Kidney (tissue), 13 donors: ENCODE measurements at regions not wholly inside any gene's neighbourhood (a gene's known extent, or its start where the extent isn't known, plus 50 kb on each side); places are given as distances from the start of the nearest gene placed in this dataset.

Source experiments
- DNase-seq, 5 donors: peaks; one replicate each; pipeline ENCODE4 v3.0.0-alpha.2; 2013 to 2020
- FAIRE-seq: peaks from 2 replicates; lab custom pipeline; 2012; peaks lifted over from hg19 to GRCh38; lab: Jason Lieb, UNC
- H3K27ac ChIP-seq, 2 donors: one replicate each; pipeline ENCODE4 v1.7.0; 2013; ENCODE audit warnings: low read depth in 2 of 2, low read length in 2 of 2, inconsistent platforms in 1 of 2
- H3K27me3 ChIP-seq: one replicate; pipeline ENCODE4 v1.7.1; 2013; ENCODE audit warnings: low read length, inconsistent platforms; ENCODE audit not compliant: control insufficient read depth, insufficient read depth
- H3K36me3 ChIP-seq, 3 donors: one replicate each; pipeline versions ENCODE4 v1.7.0 to v1.7.1; 2013; ENCODE audit warnings: low read length in 3 of 3, control low read depth in 1 of 3, inconsistent platforms in 1 of 3; ENCODE audit not compliant: insufficient read depth in 3 of 3, control insufficient read depth in 2 of 3
- H3K4me1 ChIP-seq, 3 donors: one replicate each; pipeline versions ENCODE4 v1.7.0 to v1.7.1; 2013; ENCODE audit warnings: low read length in 3 of 3, inconsistent platforms in 1 of 3, low read depth in 1 of 3; ENCODE audit not compliant: control insufficient read depth in 2 of 3, insufficient read depth in 2 of 3
- H3K4me3 ChIP-seq, 3 donors: one replicate each; pipeline versions ENCODE4 v1.7.0 to v1.8.1; 2013; ENCODE audit warnings: low read length in 3 of 3, control low read depth in 1 of 3, inconsistent platforms in 1 of 3
- H3K9ac ChIP-seq, 3 donors: one replicate each; pipeline versions ENCODE4 v1.7.0 to v1.7.1; 2013; ENCODE audit warnings: low read length in 3 of 3, control low read depth in 1 of 3, inconsistent platforms in 1 of 3
- H3K9me3 ChIP-seq, 3 donors: one replicate each; pipeline versions ENCODE4 v1.7.0 to v1.7.1; 2013; ENCODE audit warnings: low read length in 3 of 3, control low read depth in 1 of 3, inconsistent platforms in 1 of 3; ENCODE audit not compliant: control insufficient read depth in 2 of 3, insufficient read depth in 1 of 3
- CTCF ChIP-seq: IDR thresholded peaks from 3 replicates; pipeline ENCODE4 v1.5.1; 2012; ENCODE audit warnings: mild to moderate bottlenecking, moderate library complexity, borderline replicate concordance; ENCODE audit not compliant: insufficient read depth; ENCODE audit errors: extremely low read depth
- intact Hi-C: fragments of 100-400 bp; cut with DNase I; formaldehyde crosslinking; loops from one replicate; pipeline ENCODE4 v1.11.1; 2022
- donor health status: control.
- donor health status: control.
- donor health status: control.
- donor health status: control.
- donor health status: control.
- donor health status: DM: yes; HTN: yes; CAD: no.
- donor health status: Normal renal cell carcinoma (clear cell type).

GRCh38 chr11:127648583-127648982, 648.0 kb upstream of the KIRREL3 start:
- no peak for FAIRE-seq
- H3K27ac ChIP-seq = no peak overlapping the region
- H3K9me3 ChIP-seq = no peaks in the 10 kb centered on the region
- H3K27me3 ChIP-seq = no peaks in the 10 kb centered on the region
- no peak for TF ChIP-seq CTCF
- H3K4me1 ChIP-seq = no peaks in the 10 kb centered on the region
- DNase-seq = no peak
- no peak overlapping the region for H3K9ac ChIP-seq
- intact Hi-C loops = no loop called here
- H3K36me3 ChIP-seq = no peaks in the 10 kb centered on the region
- no peak overlapping the region for H3K4me3 ChIP-seq

- intact Hi-C loops = no loop called here
- H3K27ac ChIP-seq = no peak overlapping the region
- TF ChIP-seq CTCF = no peak
Observed at GRCh38 chr11:127644366-127644765, 643.8 kb upstream of the KIRREL3 start.

GRCh38 chr11:127643268-127644058, 642.9 kb upstream of the KIRREL3 start:
- Histone ChIP-seq H3K27ac (no peak overlapping the region), H3K27me3 (no peaks in the 10 kb centered on the region), H3K4me1 (peaks cover 0 to 5% (median 0%) of the 10 kb centered on the region in 3 donors), H3K36me3 (no peaks in the 10 kb centered on the region), H3K9ac (no peak overlapping the region), H3K9me3 (no peaks in the 10 kb centered on the region), H3K4me3 (no peak overlapping the region)
- no peak for FAIRE-seq
- intact Hi-C loops = no loop called here
- no peak for TF ChIP-seq CTCF
- no peak for DNase-seq

More at GRCh38 chr11:127644366-127644765, 643.8 kb upstream of the KIRREL3 start:
- DNase-seq = no peak
- H3K36me3 ChIP-seq = no peaks in the 10 kb centered on the region
- H3K9me3 ChIP-seq = no peaks in the 10 kb centered on the region
- H3K4me1 ChIP-seq = peaks cover 0 to 5% (median 0%) of the 10 kb centered on the region in 3 donors
- no peaks in the 10 kb centered on the region for H3K27me3 ChIP-seq
- no peak overlapping the region for H3K9ac ChIP-seq
- no peak overlapping the region for H3K4me3 ChIP-seq
- FAIRE-seq = no peak
